SK-N-MC (cell line): ENCODE measurements at regions not wholly inside any gene's neighbourhood (a gene's known extent, or its start where the extent isn't known, plus 50 kb on each side); places are given as distances from the start of the nearest gene placed in this dataset.

ENCODE experiments used
- EZH2 ChIP-seq: fragments of 200-600 bp; sonication (generic); IDR thresholded peaks from one replicate; pipeline ENCODE4 v1.6.1; 2017; ENCODE audit warnings: antibody characterized with exemption
- POLR2AphosphoS5 ChIP-seq: IDR thresholded peaks from 2 replicates; pipeline ENCODE4 v1.6.1; 2012; ENCODE audit warnings: mild to moderate bottlenecking, low read depth, low read length, borderline replicate concordance

DNA sequence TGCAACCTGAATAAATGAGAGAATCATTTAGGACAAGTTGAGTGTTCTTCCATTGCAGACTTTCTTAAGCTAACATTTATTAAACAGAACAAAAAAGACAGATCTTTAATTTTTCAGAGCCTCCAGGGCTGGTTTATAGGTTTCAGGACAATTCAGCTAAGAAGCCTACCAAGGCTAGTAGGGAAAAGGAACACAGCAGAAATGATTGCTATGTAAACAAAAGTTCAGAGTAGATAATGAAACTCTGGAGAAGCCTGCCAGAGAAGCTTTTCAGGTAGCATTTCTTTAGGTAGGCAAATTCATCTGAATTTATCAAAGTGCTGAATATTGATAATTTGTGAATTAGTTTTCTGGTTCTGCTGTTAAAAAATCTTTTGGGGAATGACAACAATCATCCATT, 264.2 kb downstream of the DEPDC1B start:
- TF ChIP-seq EZH2 (no peak), POLR2AphosphoS5 (no peak)
